Effector memory CD4-positive, alpha-beta T cell (primary cell): ENCODE measurements at regions not wholly inside any gene's neighbourhood (a gene's known extent, or its start where the extent isn't known, plus 50 kb on each side); places are given as distances from the start of the nearest gene placed in this dataset.

Source experiments
- DNase-seq, 3 donors: peaks; one replicate each; pipeline ENCODE4 v3.0.0-alpha.2; 2020
- H3K27ac ChIP-seq: 2 replicates; pipeline ENCODE4 v1.7.0; 2013; ENCODE audit warnings: mild to moderate bottlenecking, low read length, moderate library complexity; ENCODE audit not compliant: insufficient read depth, poor library complexity, severe bottlenecking
- H3K27me3 ChIP-seq: replicated peaks from 2 replicates; pipeline ENCODE4 v1.7.0; 2013; ENCODE audit warnings: mild to moderate bottlenecking, low read length; ENCODE audit not compliant: insufficient read depth, control insufficient read depth, poor library complexity, severe bottlenecking
- H3K36me3 ChIP-seq: 2 replicates; pipeline ENCODE4 v1.7.0; 2013; ENCODE audit warnings: mild to moderate bottlenecking, low read length, moderate library complexity; ENCODE audit not compliant: control insufficient read depth, insufficient read depth
- H3K4me1 ChIP-seq: 2 replicates; pipeline ENCODE4 v1.7.0; 2013; ENCODE audit warnings: low read length, mild to moderate bottlenecking; ENCODE audit not compliant: control insufficient read depth, insufficient read depth, poor library complexity, severe bottlenecking
- H3K4me3 ChIP-seq: 2 replicates; pipeline ENCODE4 v1.7.0; 2013; ENCODE audit warnings: low read length, low read depth, mild to moderate bottlenecking; ENCODE audit not compliant: insufficient read depth, poor library complexity, severe bottlenecking
- H3K9me3 ChIP-seq: 2 replicates; pipeline ENCODE4 v1.7.0; 2013; ENCODE audit warnings: mild to moderate bottlenecking, low read length, moderate library complexity; ENCODE audit not compliant: control insufficient read depth

DNA sequence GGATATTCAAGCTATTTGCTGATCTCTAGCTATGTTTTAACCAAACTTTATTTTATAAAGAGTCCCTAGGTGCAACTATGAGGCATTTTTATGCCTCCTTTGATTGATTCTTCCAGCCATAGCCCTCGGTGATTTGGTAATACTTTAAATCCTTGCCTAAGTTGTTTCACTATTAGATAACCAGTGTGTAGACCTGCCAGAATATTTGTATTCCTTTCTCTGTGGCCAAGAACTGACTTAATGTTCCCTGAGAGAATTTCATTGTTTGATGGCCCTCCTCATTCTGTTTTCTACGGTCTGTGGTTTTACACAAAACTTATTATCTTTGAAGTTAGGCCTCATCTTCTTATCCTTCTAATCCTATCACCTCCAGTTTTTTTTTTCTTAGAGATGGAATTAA lies 109.7 kb upstream of the MDGA2 start:
- Histone ChIP-seq H3K9me3 (no peaks in the 10 kb centered on the region), H3K27me3 (no peaks in the 10 kb centered on the region), H3K36me3 (no peaks in the 10 kb centered on the region), H3K27ac (no peak overlapping the region), H3K4me1 (no peaks in the 10 kb centered on the region), H3K4me3 (no peak overlapping the region)
- no peak for DNase-seq

DNA sequence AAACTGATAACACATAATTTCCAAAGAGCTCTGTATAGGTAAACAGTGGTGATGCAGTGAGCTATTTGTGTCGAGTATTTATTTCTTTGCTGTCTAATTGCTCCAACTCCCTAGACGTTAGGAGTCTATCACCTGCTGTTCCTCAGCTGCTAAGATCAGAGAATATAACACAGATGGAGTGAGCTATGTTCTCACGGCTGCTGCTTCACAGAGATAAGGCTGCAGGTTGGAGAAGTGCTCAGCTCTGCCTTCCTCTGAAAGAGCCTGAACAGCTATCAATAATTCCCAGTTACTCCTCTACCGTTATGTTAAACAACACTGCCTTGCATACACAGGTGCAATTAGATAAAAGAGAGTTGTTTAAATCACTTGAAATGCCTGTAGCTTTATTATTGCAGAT lies 103.2 kb upstream of the MDGA2 start:
- no peaks in the 10 kb centered on the region for H3K4me1 ChIP-seq
- no peaks in the 10 kb centered on the region for H3K9me3 ChIP-seq
- H3K27me3 ChIP-seq, result no peaks in the 10 kb centered on the region
- no peak for DNase-seq
- no peak overlapping the region for H3K4me3 ChIP-seq
- no peak overlapping the region for H3K27ac ChIP-seq
- H3K36me3 ChIP-seq, result no peaks in the 10 kb centered on the region

DNA sequence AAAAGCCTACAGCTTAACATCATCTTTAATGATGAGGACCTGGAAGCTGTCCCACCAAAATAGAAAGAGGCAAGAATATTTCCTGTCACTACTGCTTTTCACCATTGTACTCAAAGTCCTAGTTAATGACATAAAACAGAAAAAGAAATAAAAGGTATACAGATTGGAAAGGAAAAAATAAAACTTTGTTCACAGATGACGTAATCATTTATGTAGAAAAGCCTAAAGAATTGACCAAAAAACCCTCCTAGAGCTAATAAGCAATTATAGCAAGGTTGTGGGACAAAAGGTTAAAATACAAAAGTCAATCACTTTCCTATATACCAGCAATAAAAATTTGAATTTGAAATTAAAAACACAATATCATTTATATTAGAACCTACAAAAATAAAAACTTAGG lies 97.2 kb upstream of the MDGA2 start:
- no peaks in the 10 kb centered on the region for H3K9me3 ChIP-seq

DNA sequence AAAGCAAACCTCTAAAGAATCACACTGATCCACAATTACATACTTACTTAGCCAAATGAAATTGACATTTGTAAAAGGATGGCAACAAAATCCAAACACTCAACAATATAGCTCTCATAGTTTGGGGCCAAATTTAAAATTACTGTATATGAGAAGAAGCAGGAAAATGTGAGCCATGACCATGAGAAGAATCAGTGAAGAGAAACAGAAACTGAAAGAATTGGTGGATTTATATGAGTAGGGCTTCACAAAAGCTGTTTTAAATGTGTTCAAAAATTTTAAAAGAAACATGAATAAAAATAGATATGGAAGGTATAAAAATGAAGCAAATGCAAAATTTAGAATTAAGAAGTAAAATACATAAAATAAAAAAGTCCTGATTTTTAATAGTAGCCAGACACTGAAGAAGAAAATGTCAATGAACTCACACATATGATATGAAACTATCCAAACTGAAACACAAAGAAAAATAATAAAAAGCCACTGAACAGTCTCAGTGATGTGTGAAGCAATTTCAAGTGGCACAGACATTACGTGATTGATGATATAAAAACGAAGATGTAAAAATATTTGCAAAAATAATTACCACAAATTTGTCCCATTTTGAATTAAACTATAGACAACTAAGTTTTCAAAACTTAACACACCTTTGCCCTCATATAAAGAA lies 87.9 kb upstream of the MDGA2 start:
- Histone ChIP-seq H3K36me3 (no peaks in the 10 kb centered on the region), H3K27me3 (no peaks in the 10 kb centered on the region), H3K4me3 (no peak overlapping the region), H3K27ac (no peak overlapping the region), H3K4me1 (no peaks in the 10 kb centered on the region), H3K9me3 (peaks cover 5% of the 10 kb centered on the region)
- DNase-seq, result no peak

More for the DNA sequence above, 97.2 kb upstream of the MDGA2 start:
- no peak for DNase-seq
- Histone ChIP-seq H3K27ac (no peak overlapping the region), H3K4me3 (no peak overlapping the region), H3K27me3 (no peaks in the 10 kb centered on the region), H3K4me1 (no peaks in the 10 kb centered on the region), H3K36me3 (no peaks in the 10 kb centered on the region)

DNA sequence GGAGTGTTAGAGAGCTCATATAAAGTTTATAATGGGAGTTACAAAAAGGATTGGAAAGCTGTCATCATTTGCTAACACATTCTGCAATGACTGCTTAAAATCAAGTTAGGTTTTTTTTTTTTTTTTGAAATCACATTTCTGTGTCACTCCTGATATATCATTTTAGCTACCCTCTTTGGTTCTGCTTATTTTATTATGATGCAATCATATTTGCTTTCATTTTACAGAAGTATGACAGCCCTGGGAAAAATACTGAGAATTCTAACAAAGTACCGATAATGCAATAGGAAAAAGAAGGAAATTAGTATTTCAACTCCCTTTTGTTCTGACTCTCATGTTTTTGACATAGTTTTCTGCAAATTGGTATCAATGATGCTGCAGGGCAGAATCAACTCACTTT lies 71.6 kb upstream of the MDGA2 start:
- no peaks in the 10 kb centered on the region for H3K9me3 ChIP-seq
- H3K4me3 ChIP-seq, result no peak overlapping the region
- DNase-seq, result no peak
- H3K36me3 ChIP-seq, result no peaks in the 10 kb centered on the region
- H3K27ac ChIP-seq, result no peak overlapping the region
- no peaks in the 10 kb centered on the region for H3K27me3 ChIP-seq
- H3K4me1 ChIP-seq, result no peaks in the 10 kb centered on the region

DNA sequence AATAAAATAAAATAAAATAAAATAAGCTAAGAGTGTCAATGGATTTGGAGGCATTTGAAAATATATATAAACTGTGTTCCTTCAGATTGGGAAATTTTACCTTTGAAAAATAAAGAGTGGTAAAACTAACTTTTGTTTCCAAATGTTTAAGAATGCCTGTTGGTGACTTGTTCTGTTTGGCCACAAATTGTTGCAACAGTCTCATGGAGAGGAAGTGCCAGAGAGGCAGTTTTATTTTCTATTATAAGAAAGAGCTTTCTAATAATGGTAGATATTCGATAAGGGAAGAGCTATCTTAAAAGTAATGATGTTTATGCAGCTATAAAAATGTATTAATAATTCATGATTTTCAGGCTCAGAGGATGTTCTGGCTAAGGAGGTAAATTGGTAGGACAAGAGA lies 68.8 kb upstream of the MDGA2 start:
- no peak overlapping the region for H3K4me3 ChIP-seq
- H3K36me3 ChIP-seq, result no peaks in the 10 kb centered on the region
- H3K27ac ChIP-seq, result no peak overlapping the region
- DNase-seq, result no peak
- no peaks in the 10 kb centered on the region for H3K27me3 ChIP-seq
- no peaks in the 10 kb centered on the region for H3K4me1 ChIP-seq
- no peaks in the 10 kb centered on the region for H3K9me3 ChIP-seq

DNA sequence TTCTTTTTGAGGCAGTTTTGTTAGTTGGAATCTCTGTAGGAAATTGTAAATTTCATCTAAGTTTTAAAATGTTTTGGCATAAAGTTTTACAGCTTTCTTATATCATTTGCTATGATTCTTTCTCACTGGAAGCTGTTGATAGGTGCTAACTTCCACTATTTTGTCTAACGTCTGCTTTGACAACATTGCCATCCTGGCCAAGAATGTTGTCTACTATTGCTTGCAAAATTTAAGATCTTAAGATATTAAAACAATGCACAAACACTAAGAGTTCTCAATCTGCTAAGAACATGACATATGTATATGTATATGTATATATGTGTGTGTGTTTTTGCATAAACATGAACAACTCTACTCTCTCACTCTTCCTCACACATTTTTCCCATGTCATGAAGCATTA lies 64.1 kb upstream of the MDGA2 start:
- Histone ChIP-seq H3K27me3 (no peaks in the 10 kb centered on the region), H3K9me3 (no peaks in the 10 kb centered on the region), H3K4me1 (no peaks in the 10 kb centered on the region), H3K36me3 (no peaks in the 10 kb centered on the region), H3K4me3 (no peak overlapping the region), H3K27ac (no peak overlapping the region)
- DNase-seq, result no peak

DNA sequence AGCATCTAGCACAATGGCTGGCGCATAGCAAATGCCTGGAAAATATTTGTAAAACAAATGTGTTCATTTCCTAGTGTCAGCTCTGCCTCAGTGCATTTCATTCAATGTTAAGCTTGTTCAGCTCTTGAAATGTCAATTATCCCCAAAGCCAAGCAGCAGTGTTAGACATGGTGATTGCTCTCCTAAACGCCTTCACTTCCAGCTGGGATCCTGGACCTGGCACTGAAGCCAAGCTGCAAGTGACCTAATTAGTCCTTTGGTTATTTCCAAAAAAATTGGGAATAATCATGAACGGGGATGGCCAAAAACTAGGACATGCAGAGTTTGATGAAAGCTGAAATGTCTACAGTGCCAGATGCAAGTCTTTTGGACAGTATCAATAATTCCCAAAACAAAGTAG lies 54.9 kb upstream of the MDGA2 start:
- no peak for DNase-seq
- Histone ChIP-seq H3K9me3 (no peaks in the 10 kb centered on the region), H3K27me3 (no peaks in the 10 kb centered on the region), H3K4me1 (no peaks in the 10 kb centered on the region), H3K4me3 (no peak overlapping the region), H3K27ac (no peak overlapping the region), H3K36me3 (no peaks in the 10 kb centered on the region)
